Cardiac septum (tissue), 1 donor: ENCODE measurements at regions not wholly inside any gene's neighbourhood (a gene's known extent, or its start where the extent isn't known, plus 50 kb on each side); places are given as distances from the start of the nearest gene placed in this dataset.
"Not testable (repeated sequence)": the region's sequence is repeated elsewhere in the genome, so short reads cannot be mapped to it uniquely, and the experiment has no call there.

Experiments
- DNase-seq: peaks from one replicate; pipeline ENCODE4 v3.0.0-alpha.2; 2020; ENCODE audit warnings: low spot score
- intact Hi-C: fragments of 100-400 bp; cut with DNase I; formaldehyde crosslinking; loops from one replicate; pipeline ENCODE4 v1.14.0; 2022
- donor health status: DM: no; HTN: no; CAD: no.

- intact Hi-C loops, result no loop called here
- no peak for DNase-seq
Measured at GRCh38 chr10:70985824-70986622, 97.7 kb upstream of the PCBD1 start.

GRCh38 chr10:70986623-70986950 is 98.2 kb upstream of the PCBD1 start:
- DNase-seq, result no peak
- intact Hi-C loops, result no loop called here

GRCh38 chr10:70987396-70988130 is 99.2 kb upstream of the PCBD1 start:
- no peak for DNase-seq
- intact Hi-C loops, result no loop called here

- intact Hi-C loops, DNase-seq: not testable (repeated sequence)
Measured at GRCh38 chr10:70990156-70990555, 101.8 kb upstream of the PCBD1 start.

GRCh38 chr10:70990681-70991080 is 102.3 kb upstream of the PCBD1 start:
- DNase-seq, result no peak
- intact Hi-C loops, result no loop called here

- DNase-seq, result no peak
- intact Hi-C loops, result no loop called here
Measured at GRCh38 chr10:70991140-70992124, 103.1 kb upstream of the PCBD1 start.

GRCh38 chr10:70992436-70992835 is 104.1 kb upstream of the PCBD1 start:
- intact Hi-C loops, result no loop called here
- DNase-seq, result no peak

- no peak for DNase-seq
- intact Hi-C loops, result no loop called here
Measured at GRCh38 chr10:70993051-70993450, 104.7 kb upstream of the PCBD1 start.

- intact Hi-C loops, result no loop called here
- DNase-seq, result no peak
Measured at GRCh38 chr10:70996549-70996948, 108.2 kb upstream of the PCBD1 start.

- no peak for DNase-seq
- intact Hi-C loops, result no loop called here
Measured at GRCh38 chr10:70997236-70997635, 108.9 kb upstream of the PCBD1 start.

GRCh38 chr10:70998086-70998485 is 109.7 kb upstream of the PCBD1 start:
- DNase-seq, result no peak
- intact Hi-C loops, result no loop called here

- intact Hi-C loops, result no loop called here
- no peak for DNase-seq
Measured at GRCh38 chr10:71001470-71001869, 113.1 kb upstream of the PCBD1 start.

GRCh38 chr10:71004176-71005075 is 116.1 kb upstream of the PCBD1 start:
- intact Hi-C loops, result loop anchor here (5.0 kb wide), 1 partner anchor 77 kb away; no protein-coding TSS in a partner anchor
- DNase-seq, result no peak

- peak; percentile 83 for DNase-seq
- intact Hi-C loops, result loop anchor here (5.0 kb wide), 1 partner anchor 78 kb away; no protein-coding TSS in a partner anchor
Measured at GRCh38 chr10:71005337-71006305, 117.3 kb upstream of the PCBD1 start.

GRCh38 chr10:71006506-71006905 is 118.1 kb upstream of the PCBD1 start:
- DNase-seq, result no peak
- intact Hi-C loops, result loop anchor here (5.0 kb wide), 1 partner anchor 79 kb away; no protein-coding TSS in a partner anchor

GRCh38 chr10:71007516-71007915 is 119.2 kb upstream of the PCBD1 start:
- intact Hi-C loops, result loop anchor here (5.0 kb wide), 1 partner anchor 80 kb away; no protein-coding TSS in a partner anchor
- no peak for DNase-seq

- no peak for DNase-seq
- intact Hi-C loops, result loop anchor here (5.0 kb wide), 1 partner anchor 81 kb away; no protein-coding TSS in a partner anchor
Measured at GRCh38 chr10:71008150-71008549, 119.8 kb upstream of the PCBD1 start.
